GM21367 (cell line): ENCODE measurements at regions not wholly inside any gene's neighbourhood (a gene's known extent, or its start where the extent isn't known, plus 50 kb on each side); places are given as distances from the start of the nearest gene placed in this dataset.

Source experiments
- ATAC-seq: cut with Tn5 transposase; IDR thresholded peaks from one replicate; pipeline ENCODE4 v1.9.1; 2021; ENCODE audit not compliant: unreplicated experiment

GRCh38 chr11:103850419-103851165 lies 185.8 kb upstream of the DDI1 start:
- ATAC-seq: no peak

DNA sequence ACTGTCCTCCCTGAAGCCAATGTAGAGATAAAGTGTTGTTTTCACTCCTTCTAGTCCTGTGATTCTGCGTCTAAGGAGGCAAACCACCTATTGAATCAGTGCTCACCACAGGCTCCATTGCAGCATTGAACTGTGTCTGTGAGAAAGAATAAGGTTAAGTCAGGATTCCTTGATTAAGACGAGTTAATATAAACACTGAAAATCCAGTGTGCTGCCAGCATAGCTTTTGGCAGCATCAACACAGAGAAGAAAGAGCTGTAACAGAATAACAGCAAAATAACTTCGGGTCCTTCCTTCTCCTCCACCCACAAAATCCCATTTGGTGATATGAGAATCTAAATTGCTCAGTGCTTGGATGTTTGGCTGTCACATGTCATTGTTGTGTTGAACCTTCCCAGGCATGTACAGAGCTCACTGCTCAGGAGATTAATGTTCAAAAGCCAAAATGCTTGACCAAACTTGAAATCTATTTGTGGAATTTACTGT lies 185.2 kb upstream of the DDI1 start:
- no peak for ATAC-seq
